ENCODE measurements at regions not wholly inside any gene's neighbourhood (a gene's known extent, or its start where the extent isn't known, plus 50 kb on each side); places are given as distances from the start of the nearest gene placed in this dataset.
A peak's percentile ranks its signal among the peaks of the same experiment; 100 is the strongest.

- peak in 2 of 14 experiments; percentile 16 to 19 for DNase-seq
- H3K27me3 Mint-ChIP-seq: no peaks in the 10 kb centered on the region
- no peak overlapping the region for H3K4me3 ChIP-seq (ENCODE audit: low read length)
- no peaks in the 10 kb centered on the region for H3K4me1 ChIP-seq (ENCODE audit: insufficient read depth, low read length)
- no peak for ATAC-seq (ENCODE audit: poor library complexity)
- CTCF ChIA-PET: no interaction called here
- no peak for TF ChIP-seq CTCF (IDR thresholded peaks at IDR 0.05)
- H3K27ac ChIP-seq (ENCODE audit: low read depth in 1 of 2, low read length in 2 of 2): no peak overlapping the region
- H3K4me1 Mint-ChIP-seq (ENCODE audit: low read depth): no peaks in the 10 kb centered on the region
- POLR2A ChIA-PET: no interaction called here
- no peaks in the 10 kb centered on the region for H3K36me3 ChIP-seq (ENCODE audit: insufficient read depth, low read length)
- no peak overlapping the region for H3K4me3 Mint-ChIP-seq
- H3K27me3 ChIP-seq (ENCODE audit: control insufficient read depth in 1 of 2, insufficient read depth in 2 of 2, low read length in 2 of 2): no peaks in the 10 kb centered on the region
- H3K27ac Mint-ChIP-seq: no peak overlapping the region
- H3K9me3 ChIP-seq (ENCODE audit: control insufficient read depth in 1 of 2, insufficient read depth in 1 of 2, low read length in 2 of 2): no peaks in the 10 kb centered on the region
- H3K36me3 Mint-ChIP-seq (ENCODE audit: low read depth): no peaks in the 10 kb centered on the region
- intact Hi-C loops (cut with DNase I, micrococcal nuclease): no loop called here
- no peaks in the 10 kb centered on the region for H3K9me3 Mint-ChIP-seq
These were observed 54.8 kb upstream of the CPEB4 start for GRCh38 chr5:173833196-173833985.

- Histone ChIP-seq H3K9me3 (ENCODE audit: control insufficient read depth in 1 of 2, insufficient read depth in 1 of 2, low read length in 2 of 2) (no peaks in the 10 kb centered on the region), H3K27me3 (ENCODE audit: control insufficient read depth in 1 of 2, insufficient read depth in 2 of 2, low read length in 2 of 2) (no peaks in the 10 kb centered on the region), H3K4me3 (ENCODE audit: low read length) (no peak overlapping the region), H3K4me1 (ENCODE audit: insufficient read depth, low read length) (no peaks in the 10 kb centered on the region), H3K36me3 (ENCODE audit: insufficient read depth, low read length) (no peaks in the 10 kb centered on the region), H3K27ac (ENCODE audit: low read depth in 1 of 2, low read length in 2 of 2) (no peak overlapping the region)
- Mint-ChIP-seq H3K36me3 (ENCODE audit: low read depth) (no peaks in the 10 kb centered on the region), H3K4me1 (ENCODE audit: low read depth) (no peaks in the 10 kb centered on the region), H3K4me3 (no peak overlapping the region), H3K27ac (no peak overlapping the region), H3K27me3 (no peaks in the 10 kb centered on the region), H3K9me3 (no peaks in the 10 kb centered on the region)
- intact Hi-C loops (cut with DNase I, micrococcal nuclease): no loop called here
- DNase-seq: no peak
- POLR2A ChIA-PET: no interaction called here
- CTCF ChIA-PET: no interaction called here
- no peak for TF ChIP-seq CTCF (IDR thresholded peaks at IDR 0.05)
- no peak for ATAC-seq (ENCODE audit: poor library complexity)
These were observed 53.9 kb upstream of the CPEB4 start for GRCh38 chr5:173834071-173834771.

- no peak overlapping the region for H3K4me3 ChIP-seq (ENCODE audit: low read length)
- no peaks in the 10 kb centered on the region for H3K36me3 Mint-ChIP-seq (ENCODE audit: low read depth)
- ChIA-PET CTCF (no interaction called here), POLR2A (no interaction called here)
- ATAC-seq (ENCODE audit: poor library complexity) (no peak), DNase-seq (no peak)
- no peaks in the 10 kb centered on the region for H3K27me3 ChIP-seq (ENCODE audit: control insufficient read depth in 1 of 2, insufficient read depth in 2 of 2, low read length in 2 of 2)
- intact Hi-C loops (cut with DNase I, micrococcal nuclease): no loop called here
- H3K9me3 Mint-ChIP-seq: no peaks in the 10 kb centered on the region
- H3K9me3 ChIP-seq (ENCODE audit: control insufficient read depth in 1 of 2, insufficient read depth in 1 of 2, low read length in 2 of 2): no peaks in the 10 kb centered on the region
- H3K4me3 Mint-ChIP-seq: no peak overlapping the region
- no peaks in the 10 kb centered on the region for H3K4me1 Mint-ChIP-seq (ENCODE audit: low read depth)
- no peaks in the 10 kb centered on the region for H3K36me3 ChIP-seq (ENCODE audit: insufficient read depth, low read length)
- no peak overlapping the region for H3K27ac ChIP-seq (ENCODE audit: low read depth in 1 of 2, low read length in 2 of 2)
- H3K4me1 ChIP-seq (ENCODE audit: insufficient read depth, low read length): no peaks in the 10 kb centered on the region
- no peak overlapping the region for H3K27ac Mint-ChIP-seq
- H3K27me3 Mint-ChIP-seq: no peaks in the 10 kb centered on the region
- TF ChIP-seq CTCF (IDR thresholded peaks at IDR 0.05): no peak
These were observed 53.0 kb upstream of the CPEB4 start for GRCh38 chr5:173835131-173835530.

All from CD4-positive, alpha-beta T cell (primary cell).